ENCODE measurements at regions not wholly inside any gene's neighbourhood (a gene's known extent, or its start where the extent isn't known, plus 50 kb on each side); places are given as distances from the start of the nearest gene placed in this dataset.
"Not testable (repeated sequence)": the region's sequence is repeated elsewhere in the genome, so short reads cannot be mapped to it uniquely, and the experiment has no call there.

- DNase-seq (ENCODE audit: low read depth in 1 of 2, low spot score in 2 of 2), result no peak
- Histone ChIP-seq H3K36me3 (no peaks in the 10 kb centered on the region), H3K4me3 (no peak overlapping the region), H3K4me1 (replicated peaks) (no peaks in the 10 kb centered on the region), H3K27me3 (replicated peaks) (no peaks in the 10 kb centered on the region), H3K9me3 (replicated peaks) (no peaks in the 10 kb centered on the region), H3K27ac (no peak overlapping the region)
Measured at GRCh38 chr4:162475246-162475645, 311.4 kb upstream of the FSTL5 start.

GRCh38 chr4:162469977-162470376 is 306.2 kb upstream of the FSTL5 start:
- no peaks in the 10 kb centered on the region for H3K4me1 ChIP-seq (replicated peaks)
- no peaks in the 10 kb centered on the region for H3K36me3 ChIP-seq
- H3K4me3 ChIP-seq, result no peak overlapping the region
- H3K27me3 ChIP-seq (replicated peaks), result no peaks in the 10 kb centered on the region
- H3K27ac ChIP-seq, result no peak overlapping the region
- DNase-seq (ENCODE audit: low read depth in 1 of 2, low spot score in 2 of 2), result no peak
- H3K9me3 ChIP-seq (replicated peaks), result no peaks in the 10 kb centered on the region

- not testable (repeated sequence) for H3K4me3 ChIP-seq; H3K27ac ChIP-seq; H3K27me3 ChIP-seq (replicated peaks); H3K36me3 ChIP-seq; DNase-seq (ENCODE audit: low read depth in 1 of 2, low spot score in 2 of 2); H3K4me1 ChIP-seq (replicated peaks); H3K9me3 ChIP-seq (replicated peaks)
Measured at GRCh38 chr4:162465356-162465755, 301.6 kb upstream of the FSTL5 start.

GRCh38 chr4:162461952-162462351 is 298.2 kb upstream of the FSTL5 start:
- no peak for DNase-seq (ENCODE audit: low read depth in 1 of 2, low spot score in 2 of 2)
- no peak overlapping the region for H3K27ac ChIP-seq
- H3K27me3 ChIP-seq (replicated peaks), result no peaks in the 10 kb centered on the region
- no peaks in the 10 kb centered on the region for H3K9me3 ChIP-seq (replicated peaks)
- H3K4me1 ChIP-seq (replicated peaks), result no peaks in the 10 kb centered on the region
- no peak overlapping the region for H3K4me3 ChIP-seq
- H3K36me3 ChIP-seq, result no peaks in the 10 kb centered on the region

- Histone ChIP-seq H3K36me3 (no peaks in the 10 kb centered on the region), H3K27ac (no peak overlapping the region), H3K4me1 (replicated peaks) (no peaks in the 10 kb centered on the region), H3K4me3 (no peak overlapping the region), H3K9me3 (replicated peaks) (no peaks in the 10 kb centered on the region), H3K27me3 (replicated peaks) (no peaks in the 10 kb centered on the region)
- DNase-seq (ENCODE audit: low read depth in 1 of 2, low spot score in 2 of 2), result no peak
Measured at GRCh38 chr4:162458051-162458450, 294.3 kb upstream of the FSTL5 start.

- H3K4me1 ChIP-seq (replicated peaks), result no peaks in the 10 kb centered on the region
- no peaks in the 10 kb centered on the region for H3K9me3 ChIP-seq (replicated peaks)
Measured at GRCh38 chr4:162457071-162457865, 293.5 kb upstream of the FSTL5 start.

GRCh38 chr4:162456106-162456505 is 292.3 kb upstream of the FSTL5 start:
- Histone ChIP-seq H3K9me3 (replicated peaks) (no peaks in the 10 kb centered on the region), H3K4me1 (replicated peaks) (no peaks in the 10 kb centered on the region), H3K4me3 (no peak overlapping the region), H3K27me3 (replicated peaks) (no peaks in the 10 kb centered on the region), H3K36me3 (no peaks in the 10 kb centered on the region), H3K27ac (no peak overlapping the region)
- DNase-seq (ENCODE audit: low read depth in 1 of 2, low spot score in 2 of 2), result no peak

More at GRCh38 chr4:162457071-162457865, 293.5 kb upstream of the FSTL5 start:
- H3K27me3 ChIP-seq (replicated peaks), result no peaks in the 10 kb centered on the region
- no peaks in the 10 kb centered on the region for H3K36me3 ChIP-seq
- no peak overlapping the region for H3K27ac ChIP-seq
- no peak for DNase-seq (ENCODE audit: low read depth in 1 of 2, low spot score in 2 of 2)
- H3K4me3 ChIP-seq, result no peak overlapping the region

- Histone ChIP-seq H3K4me3 (no peak overlapping the region), H3K36me3 (no peaks in the 10 kb centered on the region), H3K27me3 (replicated peaks) (no peaks in the 10 kb centered on the region), H3K9me3 (replicated peaks) (no peaks in the 10 kb centered on the region), H3K27ac (no peak overlapping the region), H3K4me1 (replicated peaks) (no peaks in the 10 kb centered on the region)
- DNase-seq (ENCODE audit: low read depth in 1 of 2, low spot score in 2 of 2), result no peak
Measured at GRCh38 chr4:162450531-162451035, 286.8 kb upstream of the FSTL5 start.

- no peaks in the 10 kb centered on the region for H3K36me3 ChIP-seq
- H3K27me3 ChIP-seq (replicated peaks), result no peaks in the 10 kb centered on the region
- no peaks in the 10 kb centered on the region; the same call in 1 of the 2 replicates for H3K9me3 ChIP-seq (replicated peaks)
- H3K4me1 ChIP-seq (replicated peaks), result no peaks in the 10 kb centered on the region
- no peak overlapping the region for H3K27ac ChIP-seq
- DNase-seq (ENCODE audit: low read depth in 1 of 2, low spot score in 2 of 2), result no peak
- no peak overlapping the region for H3K4me3 ChIP-seq
Measured at GRCh38 chr4:162443510-162443909, 279.7 kb upstream of the FSTL5 start.

GRCh38 chr4:162442128-162442527 is 278.3 kb upstream of the FSTL5 start:
- H3K36me3 ChIP-seq, result no peaks in the 10 kb centered on the region
- H3K4me3 ChIP-seq, result no peak overlapping the region
- no peaks in the 10 kb centered on the region for H3K4me1 ChIP-seq (replicated peaks)
- no peaks in the 10 kb centered on the region for H3K27me3 ChIP-seq (replicated peaks)
- DNase-seq (ENCODE audit: low read depth in 1 of 2, low spot score in 2 of 2), result no peak
- no peaks in the 10 kb centered on the region; the same call in 1 of the 2 replicates for H3K9me3 ChIP-seq (replicated peaks)
- H3K27ac ChIP-seq, result no peak overlapping the region

GRCh38 chr4:162422312-162422711 is 258.5 kb upstream of the FSTL5 start:
- H3K36me3 ChIP-seq, result no peaks in the 10 kb centered on the region
- no peak overlapping the region for H3K27ac ChIP-seq
- no peak for DNase-seq (ENCODE audit: low read depth in 1 of 2, low spot score in 2 of 2)
- H3K9me3 ChIP-seq (replicated peaks), result no peaks in the 10 kb centered on the region
- no peaks in the 10 kb centered on the region for H3K27me3 ChIP-seq (replicated peaks)
- no peaks in the 10 kb centered on the region for H3K4me1 ChIP-seq (replicated peaks)
- H3K4me3 ChIP-seq, result no peak overlapping the region

- no peak for DNase-seq (ENCODE audit: low read depth in 1 of 2, low spot score in 2 of 2)
- Histone ChIP-seq H3K9me3 (replicated peaks) (peaks cover 3% of the 10 kb centered on the region), H3K27me3 (replicated peaks) (no peaks in the 10 kb centered on the region), H3K4me3 (no peak overlapping the region), H3K4me1 (replicated peaks) (no peaks in the 10 kb centered on the region), H3K27ac (no peak overlapping the region), H3K36me3 (no peaks in the 10 kb centered on the region)
Measured at GRCh38 chr4:162410854-162411253, 247.1 kb upstream of the FSTL5 start.

GRCh38 chr4:162409048-162409447 is 245.2 kb upstream of the FSTL5 start:
- peaks cover 3% of the 10 kb centered on the region for H3K9me3 ChIP-seq (replicated peaks)

GRCh38 chr4:162408309-162408708 is 244.5 kb upstream of the FSTL5 start:
- Histone ChIP-seq H3K36me3 (no peaks in the 10 kb centered on the region), H3K9me3 (replicated peaks) (peaks cover 3% of the 10 kb centered on the region), H3K27me3 (replicated peaks) (no peaks in the 10 kb centered on the region), H3K4me1 (replicated peaks) (no peaks in the 10 kb centered on the region), H3K4me3 (no peak overlapping the region), H3K27ac (no peak overlapping the region)
- DNase-seq (ENCODE audit: low read depth in 1 of 2, low spot score in 2 of 2), result no peak

More at GRCh38 chr4:162409048-162409447, 245.2 kb upstream of the FSTL5 start:
- H3K4me1 ChIP-seq (replicated peaks), result no peaks in the 10 kb centered on the region
- no peaks in the 10 kb centered on the region for H3K27me3 ChIP-seq (replicated peaks)
- no peak overlapping the region for H3K27ac ChIP-seq
- no peak overlapping the region for H3K4me3 ChIP-seq
- no peak for DNase-seq (ENCODE audit: low read depth in 1 of 2, low spot score in 2 of 2)
- no peaks in the 10 kb centered on the region for H3K36me3 ChIP-seq
